ENCODE measurements at regions not wholly inside any gene's neighbourhood (a gene's known extent, or its start where the extent isn't known, plus 50 kb on each side); places are given as distances from the start of the nearest gene placed in this dataset.

DNA sequence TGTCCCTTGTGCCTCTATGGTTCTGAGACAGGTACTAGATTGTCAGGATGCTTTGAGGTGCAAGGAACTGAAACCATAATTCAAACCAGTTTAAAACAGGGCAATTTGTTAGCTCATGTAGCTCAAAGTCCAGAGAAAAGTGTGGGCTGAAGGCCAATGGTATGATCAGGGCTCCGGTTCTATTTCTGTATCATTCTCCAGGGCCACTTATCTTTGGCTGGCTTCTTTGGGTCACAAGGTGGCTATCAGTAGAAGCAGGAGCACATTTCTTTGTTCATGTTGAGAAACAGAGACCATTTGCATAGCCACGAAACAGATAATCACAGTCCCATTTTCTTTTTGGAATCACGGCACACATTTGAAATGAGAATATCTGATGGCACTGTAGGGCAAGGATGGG lies 294.9 kb downstream of the ETNK1 start:
- 73 to 84% methylated on average over 3 of the region's 3 CpGs for WGBS, 2 donors
- no peak overlapping the region for H3K27ac ChIP-seq
- DNase-seq: no peak
- TF ChIP-seq, protein P1, sequence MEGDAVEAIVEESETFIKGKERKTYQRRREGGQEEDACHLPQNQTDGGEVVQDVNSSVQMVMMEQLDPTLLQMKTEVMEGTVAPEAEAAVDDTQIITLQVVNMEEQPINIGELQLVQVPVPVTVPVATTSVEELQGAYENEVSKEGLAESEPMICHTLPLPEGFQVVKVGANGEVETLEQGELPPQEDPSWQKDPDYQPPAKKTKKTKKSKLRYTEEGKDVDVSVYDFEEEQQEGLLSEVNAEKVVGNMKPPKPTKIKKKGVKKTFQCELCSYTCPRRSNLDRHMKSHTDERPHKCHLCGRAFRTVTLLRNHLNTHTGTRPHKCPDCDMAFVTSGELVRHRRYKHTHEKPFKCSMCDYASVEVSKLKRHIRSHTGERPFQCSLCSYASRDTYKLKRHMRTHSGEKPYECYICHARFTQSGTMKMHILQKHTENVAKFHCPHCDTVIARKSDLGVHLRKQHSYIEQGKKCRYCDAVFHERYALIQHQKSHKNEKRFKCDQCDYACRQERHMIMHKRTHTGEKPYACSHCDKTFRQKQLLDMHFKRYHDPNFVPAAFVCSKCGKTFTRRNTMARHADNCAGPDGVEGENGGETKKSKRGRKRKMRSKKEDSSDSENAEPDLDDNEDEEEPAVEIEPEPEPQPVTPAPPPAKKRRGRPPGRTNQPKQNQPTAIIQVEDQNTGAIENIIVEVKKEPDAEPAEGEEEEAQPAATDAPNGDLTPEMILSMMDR (IDR thresholded peaks at IDR 0.05): no peak
- no peak for TF ChIP-seq POLR2A (IDR thresholded peaks at IDR 0.05)
- no peaks in the 10 kb centered on the region for H3K4me1 ChIP-seq
- intact Hi-C loops (cut with DNase I; ENCODE audit: low total_unique reads): no loop called here
- no peaks in the 10 kb centered on the region for H3K36me3 ChIP-seq (ENCODE audit: low read depth, missing control alignments)
- no peak overlapping the region for H3K4me3 ChIP-seq
- no peaks in the 10 kb centered on the region for H3K27me3 ChIP-seq
- no peaks in the 10 kb centered on the region for H3K9me3 ChIP-seq

DNA sequence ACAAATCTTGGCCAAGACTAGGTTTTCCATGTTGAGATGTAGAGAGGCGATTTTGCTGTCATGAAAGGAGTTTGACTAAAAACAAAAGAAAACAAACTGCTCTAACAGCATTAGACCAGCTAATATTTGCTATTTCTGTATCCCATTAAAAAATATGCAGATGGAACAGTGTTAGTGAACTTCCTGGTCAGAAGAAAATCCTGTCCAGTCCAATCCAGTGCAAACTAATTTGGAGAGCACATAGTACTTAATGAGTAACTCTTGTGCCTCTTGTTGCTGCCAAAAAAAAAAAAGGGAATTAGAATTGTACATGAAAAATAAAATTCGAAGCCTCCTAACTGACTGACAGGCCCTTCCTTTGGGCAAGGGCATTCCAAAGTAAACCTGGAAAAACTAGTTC lies 298.8 kb downstream of the ETNK1 start:
- H3K4me3 ChIP-seq: no peak overlapping the region
- no peaks in the 10 kb centered on the region for H3K27me3 ChIP-seq
- H3K27ac ChIP-seq: no peak overlapping the region
- 44 to 72% methylated on average over 2 of the region's 2 CpGs for WGBS, 2 donors
- H3K4me1 ChIP-seq: no peaks in the 10 kb centered on the region
- H3K9me3 ChIP-seq: no peaks in the 10 kb centered on the region
- H3K36me3 ChIP-seq (ENCODE audit: low read depth, missing control alignments): no peaks in the 10 kb centered on the region
- no peak for DNase-seq
- TF ChIP-seq, protein P1 (IDR thresholded peaks at IDR 0.05): no peak
- no peak for TF ChIP-seq POLR2A (IDR thresholded peaks at IDR 0.05)
- intact Hi-C loops (cut with DNase I; ENCODE audit: low total_unique reads): no loop called here

DNA sequence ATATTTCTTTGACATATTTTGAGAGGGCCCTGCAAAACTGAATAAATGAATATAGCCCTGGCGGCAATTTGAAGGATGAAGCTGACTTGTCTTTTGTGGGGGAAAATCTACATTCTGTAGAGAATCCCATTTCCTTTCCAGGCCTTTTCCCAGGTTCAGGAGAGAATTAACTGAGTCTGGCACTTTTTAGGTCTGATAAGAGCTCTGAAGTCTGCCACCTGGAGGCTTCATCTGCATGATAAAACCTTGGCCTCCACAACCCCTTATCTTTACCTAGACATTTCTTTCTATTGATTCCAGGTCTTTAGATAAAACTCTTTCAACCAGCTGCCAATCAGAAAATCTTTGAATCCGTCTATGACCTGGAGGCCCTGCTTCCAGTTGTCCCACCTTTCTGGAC lies 299.4 kb downstream of the ETNK1 start:
- no peak overlapping the region for H3K4me3 ChIP-seq
- no peaks in the 10 kb centered on the region for H3K4me1 ChIP-seq
- no peak for TF ChIP-seq POLR2A (IDR thresholded peaks at IDR 0.05)
- TF ChIP-seq, protein P1 (IDR thresholded peaks at IDR 0.05): no peak
- no peak for DNase-seq
- H3K27ac ChIP-seq: no peak overlapping the region
- intact Hi-C loops (cut with DNase I; ENCODE audit: low total_unique reads): no loop called here
- no peaks in the 10 kb centered on the region for H3K9me3 ChIP-seq
- no peaks in the 10 kb centered on the region for H3K27me3 ChIP-seq
- H3K36me3 ChIP-seq (ENCODE audit: low read depth, missing control alignments): no peaks in the 10 kb centered on the region
- 89 to 97% methylated on average over 2 of the region's 2 CpGs for WGBS, 2 donors

DNA sequence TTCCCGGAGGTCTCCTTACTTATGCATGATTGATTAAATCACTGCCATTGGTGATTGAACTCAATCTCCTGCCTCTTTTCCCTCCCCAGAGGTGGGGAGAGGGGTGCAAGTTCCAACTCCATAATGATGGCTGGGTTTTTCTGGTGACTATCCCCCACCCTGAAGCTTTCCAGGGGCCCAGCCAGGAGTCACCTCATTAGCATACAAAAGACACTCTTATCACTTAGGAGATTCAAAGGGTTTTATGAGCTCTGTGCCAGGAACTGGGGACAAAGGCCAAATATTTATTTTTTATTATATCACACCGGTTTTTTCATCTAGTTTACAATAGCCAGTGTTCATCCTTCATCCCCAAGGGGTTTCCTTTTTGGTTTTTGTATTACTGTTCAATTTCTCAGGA lies 300.7 kb downstream of the ETNK1 start:
- H3K9me3 ChIP-seq: no peaks in the 10 kb centered on the region
- H3K27ac ChIP-seq: no peak overlapping the region
- H3K4me1 ChIP-seq: no peaks in the 10 kb centered on the region
- no peak overlapping the region for H3K4me3 ChIP-seq
- TF ChIP-seq, protein P1 (IDR thresholded peaks at IDR 0.05): no peak
- no peak for TF ChIP-seq POLR2A (IDR thresholded peaks at IDR 0.05)
- no peaks in the 10 kb centered on the region for H3K27me3 ChIP-seq
- DNase-seq: no peak
- WGBS, 2 donors: 86 to 91% methylated on average over 2 of the region's 2 CpGs
- no peaks in the 10 kb centered on the region for H3K36me3 ChIP-seq (ENCODE audit: low read depth, missing control alignments)
- intact Hi-C loops (cut with DNase I; ENCODE audit: low total_unique reads): no loop called here

DNA sequence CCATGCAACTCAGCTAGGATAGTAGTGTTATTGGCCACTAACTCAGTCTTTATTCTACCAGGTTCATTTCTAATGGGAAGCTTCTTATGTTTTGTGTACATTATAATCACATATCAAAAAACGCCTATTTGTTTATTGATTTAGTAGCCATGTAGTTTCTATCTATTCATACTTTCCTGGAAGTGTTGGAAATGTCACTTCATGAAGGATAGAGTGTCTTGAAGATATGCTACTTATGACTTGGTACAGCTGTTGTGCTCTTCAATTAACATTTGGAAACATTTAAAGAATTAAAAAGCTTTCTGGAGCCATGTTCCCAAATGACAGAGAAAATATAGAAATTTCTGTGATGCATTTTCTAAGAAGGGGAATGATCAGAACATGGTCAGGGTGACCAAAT lies 307.5 kb downstream of the ETNK1 start:
- 74 to 86% methylated on average over 1 of the region's 1 CpG for WGBS, 2 donors

More for the DNA sequence above, 307.5 kb downstream of the ETNK1 start:
- TF ChIP-seq POLR2A (IDR thresholded peaks at IDR 0.05): no peak
- TF ChIP-seq, protein P1 (IDR thresholded peaks at IDR 0.05): no peak
- no peaks in the 10 kb centered on the region for H3K4me1 ChIP-seq
- no peak overlapping the region for H3K27ac ChIP-seq
- no peaks in the 10 kb centered on the region for H3K27me3 ChIP-seq
- no peaks in the 10 kb centered on the region for H3K36me3 ChIP-seq (ENCODE audit: low read depth, missing control alignments)
- no peaks in the 10 kb centered on the region for H3K9me3 ChIP-seq
- DNase-seq: no peak
- intact Hi-C loops (cut with DNase I; ENCODE audit: low total_unique reads): no loop called here
- no peak overlapping the region for H3K4me3 ChIP-seq

All from testis (tissue), 2 donors.